G401 (cell line): ENCODE measurements at regions not wholly inside any gene's neighbourhood (a gene's known extent, or its start where the extent isn't known, plus 50 kb on each side); places are given as distances from the start of the nearest gene placed in this dataset.
"Not testable (repeated sequence)": the region's sequence is repeated elsewhere in the genome, so short reads cannot be mapped to it uniquely, and the experiment has no call there.

ENCODE experiments used
- DNase-seq: peaks from one replicate; pipeline ENCODE4 v3.0.0-alpha.2; 2015; ENCODE audit warnings: low spot score
- in situ Hi-C: cut with HindIII; loops from 2 replicates; pipeline ENCODE4 v1.10.0; 2016; ENCODE audit warnings: low sequenced_read_pairs, mixed read lengths

DNA sequence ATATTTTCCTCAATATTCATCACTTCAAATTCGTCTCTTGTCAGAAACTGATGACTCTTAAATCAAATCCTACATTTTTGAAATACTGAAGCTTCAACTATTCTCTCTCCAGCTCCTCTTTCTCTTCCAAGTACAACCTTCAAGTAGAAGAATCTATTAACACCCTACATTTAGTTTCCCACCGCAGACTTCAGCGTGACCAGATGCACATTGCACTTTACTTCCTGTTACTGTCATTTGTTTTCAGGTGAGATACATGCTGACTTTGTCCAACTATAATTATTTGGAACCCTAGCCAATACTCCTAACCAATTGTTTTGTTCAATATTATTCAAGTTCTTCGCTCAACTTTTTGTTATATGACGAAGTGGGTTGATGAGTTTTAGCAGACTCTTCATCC lies 116.0 kb downstream of the MRPL39 start:
- in situ Hi-C loops: no loop called here
- no peak for DNase-seq

DNA sequence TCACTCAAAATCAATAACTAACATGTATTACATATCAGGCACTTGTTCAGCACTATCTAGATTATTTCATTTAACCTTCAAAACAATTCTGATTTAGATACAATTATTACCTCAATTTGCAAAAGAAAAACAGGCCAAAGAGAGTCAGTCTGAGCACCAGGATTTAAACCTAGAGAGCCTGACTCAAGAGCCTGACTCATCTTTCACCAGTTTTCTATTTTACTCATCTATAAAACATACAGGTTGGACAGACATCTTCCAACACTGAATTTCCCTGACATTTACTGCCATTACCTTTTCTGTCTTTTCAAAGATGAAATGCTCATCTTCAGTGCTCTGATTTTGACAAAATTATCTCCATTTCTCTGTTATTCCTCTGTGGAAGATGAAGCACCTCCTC lies 116.5 kb downstream of the MRPL39 start:
- in situ Hi-C loops: no loop called here
- DNase-seq: no peak

DNA sequence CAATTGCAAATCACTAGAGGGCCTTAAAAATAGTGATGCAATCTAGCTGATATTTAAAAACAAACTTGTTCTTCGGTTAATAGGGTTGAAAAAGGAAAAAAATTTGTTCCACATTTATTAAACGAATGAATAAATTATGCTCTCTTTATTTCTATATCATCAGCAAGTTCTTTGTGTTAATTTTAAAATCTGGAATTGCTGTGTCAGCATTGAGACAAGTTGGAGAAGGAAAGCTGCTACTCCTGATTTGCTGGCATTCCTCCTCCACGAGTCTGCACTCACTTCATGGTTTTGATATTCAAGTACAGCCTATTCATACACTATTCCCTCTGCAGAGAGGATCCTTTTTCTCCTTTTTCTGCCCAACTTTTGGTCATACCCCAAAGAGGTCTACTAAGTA lies 117.6 kb downstream of the MRPL39 start:
- in situ Hi-C loops: no loop called here

DNA sequence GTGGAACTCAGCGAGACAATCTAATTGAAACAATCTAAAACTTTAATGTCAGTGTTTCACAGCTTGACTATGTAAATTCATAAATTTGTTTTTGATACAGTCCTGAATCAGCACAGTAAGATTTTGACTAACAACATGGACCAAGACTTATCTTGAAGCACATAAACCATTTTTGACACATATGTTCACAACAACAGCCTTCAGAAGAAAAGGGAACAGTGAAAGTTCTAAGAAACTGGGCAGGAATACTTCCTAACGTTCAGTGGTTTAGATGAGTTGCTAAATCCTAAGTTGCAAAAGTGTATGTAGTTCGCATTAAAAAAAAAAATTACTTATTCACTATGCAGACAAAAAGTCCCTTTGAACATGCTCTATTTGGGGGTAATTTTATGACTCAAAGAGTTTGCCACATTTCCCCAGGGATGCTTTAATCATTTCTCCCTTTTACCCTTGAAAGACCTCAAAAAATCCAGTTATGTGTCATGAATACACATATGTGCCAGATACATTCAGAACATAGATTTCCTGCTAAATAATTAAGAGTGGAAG lies 120.2 kb downstream of the MRPL39 start:
- in situ Hi-C loops: no loop called here
- no peak for DNase-seq

More for the DNA sequence above, 117.6 kb downstream of the MRPL39 start:
- no peak for DNase-seq

DNA sequence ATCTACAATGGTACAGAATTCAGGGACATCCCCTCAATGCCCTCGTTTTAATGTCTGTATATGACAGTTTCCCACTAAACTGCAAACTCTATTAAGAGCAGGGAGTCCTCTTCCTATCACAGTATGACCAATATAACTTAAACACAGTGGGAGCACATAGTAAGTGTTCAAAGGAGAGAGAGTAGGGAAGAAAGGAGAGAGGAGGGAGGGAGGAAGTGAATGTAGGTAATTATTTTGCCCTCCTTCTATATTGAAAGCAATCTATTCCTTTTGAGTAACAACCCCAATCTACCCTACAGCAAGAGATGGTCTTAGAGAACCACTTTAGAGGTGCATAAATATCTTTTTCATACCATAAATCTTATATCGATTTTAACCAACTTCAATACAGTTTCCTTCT lies 121.4 kb downstream of the MRPL39 start:
- in situ Hi-C loops: no loop called here
- no peak for DNase-seq

DNA sequence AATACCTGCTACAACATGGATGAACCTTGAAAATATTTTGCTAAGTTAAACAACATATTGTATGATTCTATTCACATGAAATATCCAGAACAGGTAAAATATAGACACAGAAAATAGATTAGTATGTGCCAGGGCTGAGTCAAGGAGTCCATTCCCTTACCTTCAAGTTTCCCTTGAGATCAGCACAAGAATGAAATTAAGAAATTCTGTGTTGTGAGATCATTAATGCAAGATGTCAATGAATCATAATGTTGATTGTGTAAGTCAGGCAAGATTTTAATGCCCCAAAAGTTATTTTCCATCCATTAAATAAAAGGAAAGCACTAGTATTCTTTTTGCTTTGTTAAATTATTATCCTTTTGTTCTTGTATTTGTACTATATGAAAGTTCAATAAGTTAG lies 139.4 kb downstream of the MRPL39 start:
- in situ Hi-C loops: no loop called here
- no peak for DNase-seq

DNA sequence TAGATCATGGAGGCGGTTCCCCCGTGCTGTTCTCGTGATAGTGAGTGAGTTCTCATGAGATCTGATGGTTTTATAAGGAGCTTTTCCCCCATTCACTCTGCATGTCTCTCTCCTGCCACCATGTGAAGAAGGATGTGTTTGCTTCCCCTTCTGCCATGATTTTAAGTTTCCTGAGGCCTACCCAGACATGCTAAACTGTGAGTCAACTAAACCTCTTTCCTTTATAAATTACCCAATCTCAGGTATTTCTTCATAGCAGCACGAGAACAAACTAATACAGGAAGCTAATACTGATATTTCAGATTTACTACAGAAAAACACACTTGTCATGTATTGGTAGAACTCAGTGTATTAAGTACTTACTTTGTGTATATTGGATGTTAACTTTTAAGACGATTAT lies 140.2 kb downstream of the MRPL39 start:
- in situ Hi-C loops, DNase-seq: not testable (repeated sequence)

DNA sequence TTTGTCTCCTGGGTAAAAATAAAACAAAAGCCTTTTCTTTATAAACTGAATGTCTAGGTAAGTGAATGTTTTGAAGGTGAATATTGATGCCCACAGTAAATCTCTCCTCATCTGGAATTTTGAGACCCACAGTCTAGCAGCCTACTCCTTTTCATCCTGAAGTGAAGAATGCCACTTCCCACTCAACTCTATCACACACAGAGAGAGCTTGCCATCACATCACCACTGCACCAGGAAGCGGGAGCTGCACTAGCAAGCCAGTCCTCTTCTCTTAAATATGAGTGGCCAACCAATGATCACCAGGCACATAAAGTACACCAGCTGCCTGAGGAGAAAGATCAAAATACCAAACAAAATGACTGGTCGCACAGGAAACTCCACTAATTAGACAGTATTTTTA lies 140.8 kb downstream of the MRPL39 start:
- in situ Hi-C loops: no loop called here

DNA sequence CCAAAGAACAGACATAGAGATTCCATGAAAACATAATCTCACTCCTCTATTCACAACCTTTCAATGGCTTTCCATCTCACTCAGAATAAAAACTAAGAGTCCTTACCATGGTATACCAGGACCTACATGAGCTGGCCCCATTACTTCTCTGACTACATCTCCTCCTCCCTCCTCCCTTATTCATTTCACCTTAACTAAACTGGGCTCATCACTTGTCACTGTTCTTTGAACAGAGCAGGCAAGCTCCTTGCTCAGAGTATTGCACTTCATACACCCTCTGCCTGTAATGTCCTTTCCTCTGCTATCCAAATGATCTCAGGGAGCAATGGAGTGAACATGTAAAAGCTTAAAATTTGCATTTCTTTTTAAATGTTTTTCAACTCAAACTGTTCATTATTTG lies 142.0 kb downstream of the MRPL39 start:
- in situ Hi-C loops: no loop called here
- DNase-seq: no peak

More for the DNA sequence above, 140.8 kb downstream of the MRPL39 start:
- DNase-seq: no peak

DNA sequence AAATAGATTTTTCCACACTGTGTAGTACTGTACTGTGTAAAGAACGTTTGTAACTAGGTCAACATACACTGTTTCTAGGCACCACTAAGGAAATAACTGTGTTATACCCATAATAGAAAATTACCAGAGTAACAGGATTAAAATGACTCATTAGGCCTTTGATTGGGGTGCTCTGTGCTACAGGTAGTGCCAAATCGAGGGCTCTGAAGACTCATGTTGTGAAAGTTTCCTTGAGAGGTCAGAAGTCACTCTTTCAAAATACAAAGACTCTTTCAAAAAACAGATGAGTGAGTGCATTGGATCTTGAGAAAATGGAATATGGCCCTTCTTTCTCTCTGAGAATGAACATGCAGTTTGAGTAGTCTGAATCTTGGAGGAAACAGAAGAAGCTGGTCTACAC lies 143.0 kb downstream of the MRPL39 start:
- in situ Hi-C loops: no loop called here
- no peak for DNase-seq

DNA sequence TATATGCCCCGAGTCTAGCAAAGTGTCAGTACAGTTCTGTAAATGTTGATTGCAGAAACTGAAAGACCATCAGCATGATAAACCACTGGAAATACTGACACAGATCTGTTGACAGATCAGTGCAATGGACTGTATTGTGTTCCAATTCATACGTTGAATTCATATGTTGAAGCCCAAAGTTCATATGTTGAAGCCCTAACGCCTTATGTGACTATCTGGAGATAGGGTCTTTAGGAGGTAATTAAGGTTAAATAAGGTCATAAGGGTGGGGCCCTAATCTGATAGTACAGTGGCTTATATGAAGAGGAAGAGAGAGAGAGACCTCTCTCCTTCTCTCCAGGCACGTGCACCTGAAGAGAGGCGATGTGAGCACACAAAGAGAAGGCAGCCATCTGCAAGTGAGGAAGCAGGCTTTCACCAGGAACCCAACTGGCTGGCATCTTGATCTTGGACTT lies 144.7 kb downstream of the MRPL39 start:
- in situ Hi-C loops: no loop called here
- DNase-seq: no peak

DNA sequence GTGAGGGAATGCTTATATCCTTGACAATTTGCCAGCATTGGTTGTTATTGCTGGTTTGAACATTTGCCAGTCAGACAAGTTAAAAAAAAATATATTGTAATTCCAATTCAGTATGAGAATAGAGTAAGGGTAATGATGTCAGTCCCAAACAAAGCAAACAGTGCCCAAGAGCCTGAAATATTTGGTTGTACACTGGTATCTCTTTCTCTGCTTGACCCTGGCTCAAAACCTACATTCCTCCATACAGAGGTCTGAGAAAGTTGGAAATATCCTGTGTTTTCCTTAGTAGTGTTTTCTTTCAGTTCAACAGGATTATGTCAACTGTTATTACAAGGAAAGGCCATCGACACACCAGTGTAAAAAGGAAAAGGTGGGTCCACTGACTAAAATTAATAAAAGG lies 145.6 kb downstream of the MRPL39 start:
- in situ Hi-C loops: no loop called here
- DNase-seq: no peak

DNA sequence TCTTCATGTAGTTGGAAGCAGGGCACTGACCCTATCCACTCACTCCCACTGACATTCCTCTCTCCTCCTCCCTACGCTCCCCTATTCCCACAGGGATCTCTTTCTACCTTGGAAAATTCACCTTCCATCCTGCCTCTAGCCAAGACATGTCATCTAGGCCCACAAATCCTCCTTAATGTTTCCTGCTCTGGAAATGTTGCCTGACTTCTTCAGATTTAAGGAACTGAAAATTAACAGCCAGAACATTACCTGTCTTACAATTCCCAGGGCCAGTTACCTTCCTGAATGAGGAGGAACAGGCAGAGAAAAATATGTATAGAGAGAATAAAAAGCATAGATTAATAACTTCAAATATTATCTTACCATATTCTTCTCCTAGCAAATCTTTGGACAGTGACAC lies 147.3 kb downstream of the MRPL39 start:
- in situ Hi-C loops: no loop called here

DNA sequence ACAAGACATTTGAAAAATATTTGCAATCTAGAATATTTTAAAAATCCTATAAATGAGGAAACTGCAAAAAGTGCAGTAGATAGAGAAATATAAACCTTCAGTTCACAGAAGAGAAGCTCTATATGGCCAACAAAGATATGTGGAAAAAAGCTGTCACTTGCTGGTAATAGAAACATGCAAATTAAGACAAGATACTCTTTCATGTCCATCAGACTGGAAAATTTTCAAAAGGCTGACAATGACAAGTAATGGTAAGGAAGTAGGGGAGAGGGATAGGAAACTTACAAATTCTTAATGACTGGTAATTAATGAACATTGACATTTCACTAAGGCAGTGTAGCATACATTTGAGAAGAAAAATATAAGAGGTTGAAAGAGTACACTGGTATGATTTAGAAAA lies 147.9 kb downstream of the MRPL39 start:
- no peak for DNase-seq
- in situ Hi-C loops: no loop called here

More for the DNA sequence above, 147.3 kb downstream of the MRPL39 start:
- no peak for DNase-seq

DNA sequence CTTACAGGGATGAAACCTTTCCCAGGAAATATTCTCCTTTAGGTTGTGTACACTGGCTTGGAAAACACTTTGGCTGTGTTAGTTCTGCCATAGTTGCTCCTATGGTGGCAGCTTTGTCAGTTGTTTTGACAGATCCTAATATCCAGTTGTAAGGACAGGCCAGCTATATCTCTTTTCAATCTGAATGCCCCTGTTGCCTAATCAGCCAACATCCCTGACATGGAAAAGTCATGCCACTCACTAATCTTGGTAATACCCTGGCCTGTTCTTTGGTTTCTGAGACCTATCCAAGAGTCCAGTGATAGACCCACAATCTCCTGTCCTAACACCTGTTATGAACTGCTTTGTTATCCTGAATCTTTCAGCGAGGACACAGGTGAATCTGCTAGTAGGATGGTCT lies 148.8 kb downstream of the MRPL39 start:
- DNase-seq: no peak
- in situ Hi-C loops: no loop called here

DNA sequence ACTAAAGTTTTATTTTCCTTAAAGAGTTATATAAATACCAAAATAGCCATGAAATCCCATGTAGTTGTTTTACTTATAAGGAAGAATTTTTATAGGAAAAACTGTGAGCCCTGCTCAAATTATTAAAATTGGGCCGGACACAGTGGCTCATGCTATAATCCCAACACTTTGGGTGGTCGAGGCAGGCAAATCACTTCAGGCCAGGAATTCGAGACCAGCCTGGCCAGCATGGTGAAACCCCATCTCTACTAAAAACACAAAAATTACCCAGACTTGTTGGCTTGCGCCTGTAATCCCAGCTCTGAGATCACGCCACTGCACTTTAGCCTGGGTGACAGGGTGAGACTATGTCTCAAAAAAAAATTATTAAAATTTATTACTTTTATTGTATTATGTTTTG lies 149.3 kb downstream of the MRPL39 start:
- in situ Hi-C loops: no loop called here
- DNase-seq: no peak

DNA sequence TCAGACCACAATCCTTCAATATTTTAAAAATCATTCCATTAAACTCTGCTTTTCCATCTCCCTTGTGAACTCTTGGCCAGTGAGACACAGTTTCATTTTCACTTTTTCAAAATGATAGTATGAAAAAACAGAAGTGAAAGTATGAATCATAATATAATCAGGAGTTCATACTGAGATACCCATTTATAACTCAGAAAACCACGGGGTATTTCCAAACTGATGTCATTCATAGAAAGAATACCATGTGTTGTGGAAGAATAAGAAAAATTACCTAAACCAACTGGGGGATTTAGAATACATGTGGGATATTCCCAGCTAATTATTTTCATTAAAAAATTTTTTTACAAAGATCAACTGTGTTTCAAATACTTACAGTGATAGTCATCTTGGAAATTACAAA lies 149.9 kb downstream of the MRPL39 start:
- in situ Hi-C loops: no loop called here
- DNase-seq: no peak

DNA sequence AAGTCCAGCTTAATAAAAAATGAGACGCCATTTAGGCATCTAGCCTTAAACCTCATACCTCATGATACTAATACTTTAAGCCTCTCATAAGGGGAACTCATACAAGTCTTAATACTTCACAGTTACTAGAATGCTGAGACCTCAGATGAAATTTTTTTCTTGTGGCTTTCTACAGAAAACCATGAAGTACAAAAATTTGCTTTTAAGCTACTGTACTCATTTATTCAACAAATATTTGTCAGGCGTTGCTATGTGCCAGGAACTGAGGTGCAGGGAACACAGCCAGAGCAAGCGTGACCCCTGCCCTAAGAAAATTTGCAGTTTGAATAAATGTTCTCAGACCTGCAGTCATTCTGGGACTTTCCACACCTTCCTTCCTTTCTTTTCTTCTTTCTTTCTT lies 150.6 kb downstream of the MRPL39 start:
- in situ Hi-C loops: no loop called here
- no peak for DNase-seq

DNA sequence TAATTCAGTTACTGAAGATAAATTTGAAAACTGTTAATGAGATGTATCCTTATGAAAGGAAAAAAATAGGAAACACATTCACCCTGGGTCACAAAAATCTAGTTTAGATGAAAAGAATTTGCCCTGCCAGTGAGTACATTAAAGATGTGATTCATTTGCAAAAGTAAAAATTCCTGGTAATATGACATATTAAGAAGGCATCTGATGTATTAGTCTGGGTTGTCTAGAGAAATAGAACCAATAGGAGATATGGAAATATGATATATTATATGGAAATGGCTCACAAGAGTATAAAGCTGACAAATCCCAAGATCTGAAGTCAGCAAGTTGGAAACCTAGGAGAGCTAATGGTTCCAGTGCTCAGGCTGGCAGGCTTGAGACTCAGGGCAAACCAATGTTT lies 153.8 kb downstream of the MRPL39 start:
- no peak for DNase-seq
- in situ Hi-C loops: no loop called here

DNA sequence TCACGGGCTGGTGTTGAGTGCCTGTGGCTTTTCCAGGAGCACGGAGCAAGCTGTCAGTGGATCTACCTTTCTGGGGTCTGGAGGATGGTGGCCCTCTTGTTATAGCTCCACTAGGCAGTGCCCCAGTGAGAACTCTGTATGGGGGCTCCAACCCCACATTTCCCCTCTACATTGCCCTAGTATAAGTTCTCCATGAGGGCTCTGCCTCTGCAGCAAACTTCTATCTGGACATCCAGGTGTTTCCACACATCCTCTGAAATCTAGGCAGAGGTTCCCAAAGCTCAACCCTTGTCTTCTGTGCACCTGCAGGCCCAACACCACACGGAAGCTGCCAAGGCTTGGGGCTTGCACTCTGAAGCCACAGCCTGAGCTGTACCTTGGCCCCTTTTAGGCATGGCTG lies 157.3 kb downstream of the MRPL39 start:
- in situ Hi-C loops: no loop called here
- no peak for DNase-seq

DNA sequence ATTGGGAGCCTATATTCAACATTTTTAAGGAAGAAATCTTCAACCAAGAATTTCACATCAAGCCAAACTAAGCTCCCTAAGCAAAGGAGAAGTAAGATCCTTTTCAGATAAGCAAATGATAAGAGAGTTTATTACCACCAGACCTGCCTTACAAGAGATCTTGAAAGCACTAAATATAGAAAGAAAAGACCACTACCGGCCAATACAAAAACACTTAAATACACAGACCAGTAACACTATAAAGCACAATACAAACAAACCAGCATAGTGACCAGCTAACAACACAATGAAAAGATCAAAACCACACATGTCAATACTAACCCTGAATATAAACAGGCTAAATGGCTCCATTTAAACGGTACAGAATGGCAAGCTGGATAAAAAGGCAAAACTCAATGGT lies 165.4 kb downstream of the MRPL39 start:
- DNase-seq: no peak
- in situ Hi-C loops: no loop called here

DNA sequence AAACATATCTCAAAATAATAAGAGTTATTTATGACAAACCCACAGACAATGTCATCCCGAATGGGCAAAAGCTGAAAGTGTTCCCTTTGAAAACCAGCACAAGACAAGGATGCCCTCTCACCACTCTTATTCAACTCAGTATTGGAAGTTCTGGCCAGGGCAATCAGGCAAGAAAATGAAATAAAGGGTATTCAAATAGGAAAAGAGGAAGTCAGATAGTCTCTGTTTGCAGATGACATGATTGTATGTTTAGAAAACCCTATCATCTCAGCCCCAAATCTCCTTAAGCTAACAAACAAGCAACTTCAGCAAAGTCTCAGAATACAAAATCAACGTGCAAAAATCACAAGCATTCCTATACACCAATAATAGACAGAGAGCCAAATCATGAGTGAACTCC lies 169.8 kb downstream of the MRPL39 start:
- in situ Hi-C loops: not testable (repeated sequence)

More for the DNA sequence above, 169.8 kb downstream of the MRPL39 start:
- not testable (repeated sequence) for DNase-seq
